ENCODE measurements at regions not wholly inside any gene's neighbourhood (a gene's known extent, or its start where the extent isn't known, plus 50 kb on each side); places are given as distances from the start of the nearest gene placed in this dataset.

DNA sequence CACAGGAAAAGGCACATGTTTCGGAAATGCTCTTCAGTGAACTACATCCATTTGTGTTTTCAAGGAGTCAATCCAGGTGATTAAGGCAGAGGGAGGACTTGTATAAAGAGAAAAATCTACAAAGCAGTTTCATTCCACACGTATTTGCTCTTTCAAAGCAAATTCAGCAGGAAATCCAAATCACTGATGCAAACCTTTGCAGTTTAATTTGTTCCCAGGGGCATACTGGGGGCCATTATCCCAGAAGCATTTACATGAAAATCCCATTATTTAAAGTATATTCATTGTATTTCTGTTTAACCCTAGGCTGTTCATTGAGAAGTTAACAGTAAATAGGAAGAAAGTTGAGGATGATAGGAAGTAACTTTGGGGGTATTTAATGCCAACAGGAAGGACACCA is 147.9 kb downstream of the PMP22 start:
- FAIRE-seq (no peak), DNase-seq (ENCODE audit: extremely low spot score, insufficient read length, low read depth) (no peak)

DNA sequence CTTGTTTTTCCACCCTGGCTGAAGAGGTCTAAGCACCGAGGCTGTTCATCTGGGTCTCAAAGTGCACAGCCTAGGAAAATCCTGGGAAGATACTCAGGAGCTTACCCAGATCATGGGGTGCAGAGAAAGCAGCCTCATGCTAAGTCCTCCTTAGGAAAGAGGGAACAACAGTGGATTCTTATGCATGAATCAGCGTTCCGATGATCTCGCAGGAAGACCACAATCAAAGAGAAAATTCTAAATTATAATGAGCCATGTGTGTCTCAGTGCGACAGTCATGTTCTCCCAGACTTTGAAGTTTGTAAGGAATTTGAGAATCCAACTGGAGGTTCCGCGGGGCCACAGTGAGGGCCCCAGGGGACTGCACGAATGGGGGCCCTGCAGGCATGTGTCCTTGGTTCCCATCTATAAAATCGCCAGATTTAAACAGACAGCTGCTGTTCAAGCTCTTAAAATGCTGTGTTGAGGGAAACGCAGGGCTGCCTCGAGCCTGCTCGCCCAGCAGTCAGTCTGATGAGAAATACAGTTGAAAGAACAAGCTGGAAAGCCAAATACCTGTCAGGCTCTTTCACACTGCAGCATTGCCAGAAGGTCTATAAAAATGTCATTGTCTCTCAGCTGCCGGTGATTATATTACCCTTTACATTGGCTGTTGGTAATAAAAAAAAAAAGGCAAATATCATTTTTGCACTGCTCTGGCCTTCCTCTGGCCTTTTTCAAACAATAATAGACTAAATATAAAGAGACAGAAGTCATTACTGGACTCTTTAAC is 152.1 kb downstream of the PMP22 start:
- no peak for FAIRE-seq

DNA sequence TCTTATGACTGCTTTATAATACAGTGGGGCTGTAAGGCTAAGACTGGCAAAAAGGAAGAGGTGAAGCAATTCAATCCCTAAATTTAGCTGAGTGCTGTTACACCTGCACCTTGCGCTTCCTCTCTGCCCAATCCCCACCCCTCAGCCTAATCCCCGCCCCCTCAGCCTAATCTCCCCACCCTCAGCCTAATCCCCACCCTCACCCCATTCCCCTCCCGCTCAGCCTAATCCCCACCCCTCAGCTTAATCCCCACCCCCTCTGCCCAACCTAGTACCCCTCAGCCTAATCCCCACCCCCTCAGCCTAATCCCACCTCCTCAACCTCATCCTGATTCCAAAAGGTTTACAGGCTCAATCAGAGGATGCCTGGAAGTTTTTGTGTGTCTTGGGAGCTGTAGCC is 155.5 kb downstream of the PMP22 start:
- no peak for FAIRE-seq
- no peak for DNase-seq (ENCODE audit: extremely low spot score, insufficient read length, low read depth)

More for the DNA sequence above, 152.1 kb downstream of the PMP22 start:
- DNase-seq (ENCODE audit: extremely low spot score, insufficient read length, low read depth), result no peak

DNA sequence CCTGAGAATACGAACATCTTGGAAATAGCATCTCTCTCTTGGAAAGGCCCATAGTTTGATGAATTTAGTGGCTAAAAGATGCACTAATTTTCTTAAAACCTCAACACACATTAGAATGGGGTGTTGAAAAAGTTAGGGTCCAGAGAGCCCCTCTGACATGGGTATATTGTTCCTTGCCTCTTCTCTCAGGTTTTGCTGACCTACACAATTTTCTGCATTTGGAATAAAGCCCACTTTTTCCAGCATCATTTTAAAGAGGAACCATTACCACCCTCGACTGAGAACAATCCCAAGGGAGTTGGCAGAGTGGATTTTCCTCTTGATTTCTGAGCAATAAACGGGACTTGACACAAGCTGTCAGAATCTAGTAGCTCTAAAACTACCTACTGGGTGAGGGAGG is 156.1 kb downstream of the PMP22 start:
- no peak for FAIRE-seq
- no peak for DNase-seq (ENCODE audit: extremely low spot score, insufficient read length, low read depth)

DNA sequence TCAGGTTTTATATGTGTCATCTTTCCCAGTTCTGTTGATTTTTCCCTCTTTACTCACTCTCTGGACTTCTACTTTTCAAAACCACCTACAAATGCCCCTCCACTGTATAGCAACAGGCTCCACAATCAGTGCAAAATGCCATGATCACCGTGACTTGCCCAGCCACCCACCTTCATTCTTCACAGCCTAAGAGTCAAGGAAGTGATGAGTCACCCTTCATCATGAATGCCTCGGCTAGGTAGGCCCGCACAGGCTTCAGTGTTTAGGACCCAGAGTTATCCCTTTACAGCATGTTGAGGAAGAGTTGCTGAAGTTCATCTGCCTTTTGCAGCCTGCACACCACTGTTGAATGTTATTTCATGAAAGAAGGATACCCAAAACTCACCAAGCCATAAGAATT is 158.6 kb downstream of the PMP22 start:
- FAIRE-seq, result no peak
- no peak for DNase-seq (ENCODE audit: extremely low spot score, insufficient read length, low read depth)

DNA sequence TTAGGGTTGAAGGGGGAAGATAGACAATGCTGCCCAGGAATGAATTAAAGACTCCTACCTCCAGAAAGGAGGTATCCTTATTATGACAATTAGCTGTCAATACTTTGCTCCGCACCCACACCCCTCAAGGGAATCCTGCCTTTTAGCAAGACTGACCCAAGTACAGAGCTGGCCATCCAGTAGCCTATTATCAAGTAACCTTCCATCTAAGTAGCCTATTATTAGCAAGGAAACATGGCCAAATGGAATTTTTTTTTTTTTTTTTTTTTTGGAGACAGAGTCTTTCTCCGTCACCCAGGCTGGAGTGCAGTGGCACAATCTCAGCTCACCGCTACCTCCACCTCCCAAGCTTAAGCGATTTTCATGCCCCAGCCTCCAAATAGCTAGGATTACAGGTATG is 161.3 kb downstream of the PMP22 start:
- FAIRE-seq, result no peak
- no peak for DNase-seq (ENCODE audit: extremely low spot score, insufficient read length, low read depth)

DNA sequence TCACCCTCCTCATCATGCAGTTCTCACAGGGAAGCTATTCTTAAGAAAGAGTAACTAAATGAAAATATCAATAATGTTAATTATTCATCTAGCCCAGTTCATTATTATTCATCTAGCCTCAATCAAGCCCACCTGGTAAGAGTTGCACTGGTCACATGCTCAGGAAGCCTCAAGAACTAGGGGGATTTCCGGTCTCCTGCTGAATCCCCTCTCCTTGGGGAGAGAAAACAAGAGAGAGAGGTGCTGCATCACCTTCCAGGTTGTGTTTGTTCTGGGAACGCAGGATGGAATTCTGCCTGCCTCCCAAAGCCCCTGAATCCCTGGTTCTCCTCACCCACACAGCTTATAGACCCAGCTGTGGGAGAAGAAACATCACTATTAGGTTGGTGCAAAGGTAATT is 164.0 kb downstream of the PMP22 start:
- DNase-seq (ENCODE audit: extremely low spot score, insufficient read length, low read depth) (no peak), FAIRE-seq (no peak)

DNA sequence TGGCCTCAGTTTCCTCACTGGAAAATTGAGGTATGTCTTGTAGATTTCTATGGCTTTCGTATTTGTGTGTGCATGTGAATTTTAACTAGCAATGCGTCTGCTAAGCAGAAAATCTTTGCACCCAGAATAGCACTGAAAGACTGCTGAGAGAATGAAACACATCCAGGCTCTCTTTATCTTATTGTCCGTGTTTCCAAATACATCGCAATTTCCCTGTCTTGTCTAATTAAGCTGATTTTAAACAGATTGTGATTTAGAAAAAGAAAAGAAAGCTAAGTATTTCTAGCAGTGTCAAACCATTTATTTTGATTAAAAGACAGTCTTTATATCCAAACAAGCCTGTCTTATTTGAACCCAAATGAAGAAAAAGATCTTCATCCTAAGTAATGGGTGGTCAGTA is 168.6 kb downstream of the PMP22 start:
- no peak for FAIRE-seq
- DNase-seq (ENCODE audit: extremely low spot score, insufficient read length, low read depth), result no peak

DNA sequence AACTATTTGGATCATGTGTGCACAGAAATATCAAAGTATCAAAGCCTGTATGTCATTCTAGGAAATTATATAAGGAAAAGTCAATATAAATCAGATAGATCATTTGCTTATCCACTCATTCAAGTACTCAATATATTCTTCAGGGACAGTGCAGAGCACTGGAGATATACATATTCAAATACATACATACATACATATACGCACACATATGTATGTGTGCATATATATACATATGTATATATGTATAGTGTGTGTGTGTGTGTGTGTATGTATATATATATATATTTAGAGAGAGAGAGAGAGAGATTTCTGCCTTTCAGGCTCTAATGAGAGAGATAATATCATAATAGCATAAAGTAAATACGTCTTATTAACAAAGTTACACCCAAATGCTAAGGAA is 169.2 kb downstream of the PMP22 start:
- DNase-seq (ENCODE audit: extremely low spot score, insufficient read length, low read depth), result no peak
- no peak for FAIRE-seq

DNA sequence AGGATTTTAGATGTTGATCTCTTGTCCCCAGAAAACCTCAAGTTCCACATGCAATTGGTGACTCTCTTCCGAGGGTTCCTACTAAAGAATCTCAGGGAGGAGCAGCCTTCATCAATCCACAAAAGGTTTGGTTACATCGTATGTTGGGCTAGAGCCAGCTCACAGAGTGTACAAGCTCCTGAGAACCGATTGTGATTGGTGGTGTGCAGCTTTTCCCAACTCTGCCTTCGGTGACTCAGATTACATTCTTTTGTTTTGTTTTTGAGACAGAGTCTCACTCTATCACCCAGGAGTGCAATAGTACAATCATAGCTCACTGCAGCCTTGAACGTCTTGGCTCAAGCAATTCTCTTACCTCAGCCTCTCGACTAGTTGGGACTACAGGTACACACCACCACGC is 172.4 kb downstream of the PMP22 start:
- FAIRE-seq (no peak), DNase-seq (ENCODE audit: extremely low spot score, insufficient read length, low read depth) (no peak)

DNA sequence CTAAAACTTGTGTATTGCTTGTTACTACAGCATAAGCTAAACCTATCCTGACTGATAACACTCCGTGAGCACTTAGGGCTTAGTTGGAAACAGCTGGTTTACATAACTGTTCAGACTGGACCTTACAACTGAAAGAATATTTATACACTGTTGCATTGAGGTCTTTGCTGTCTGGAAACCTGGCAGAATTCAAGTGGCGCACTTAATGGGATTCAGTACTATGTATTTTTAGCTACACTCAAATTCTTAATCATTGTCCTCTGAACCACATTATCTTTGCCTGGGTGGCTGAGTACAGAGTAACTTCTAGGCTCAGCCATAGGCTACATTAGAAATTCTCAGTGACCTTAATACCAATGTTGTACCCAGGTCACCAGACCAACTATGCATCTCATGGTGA is 172.9 kb downstream of the PMP22 start:
- FAIRE-seq (no peak), DNase-seq (ENCODE audit: extremely low spot score, insufficient read length, low read depth) (no peak)

DNA sequence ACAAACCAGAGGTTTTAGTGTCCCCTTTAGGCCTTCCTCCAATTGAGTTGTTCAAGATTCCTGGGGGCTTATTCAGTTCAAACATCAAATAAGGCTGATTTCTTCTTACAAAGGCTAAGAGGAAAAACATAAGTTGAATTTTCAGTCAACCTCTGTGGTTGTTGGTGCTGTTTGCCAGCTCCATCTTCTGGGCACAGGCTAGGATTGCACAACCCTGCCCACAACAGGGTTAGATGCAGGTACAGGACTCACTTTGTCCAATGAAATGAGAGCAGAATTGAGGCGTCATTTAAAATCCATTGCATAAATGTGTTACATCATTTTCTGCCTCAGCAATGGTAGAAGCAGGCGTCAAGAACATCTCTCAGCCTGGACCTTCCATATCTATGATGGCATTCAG is 173.3 kb downstream of the PMP22 start:
- FAIRE-seq, result no peak
- DNase-seq (ENCODE audit: extremely low spot score, insufficient read length, low read depth), result no peak

DNA sequence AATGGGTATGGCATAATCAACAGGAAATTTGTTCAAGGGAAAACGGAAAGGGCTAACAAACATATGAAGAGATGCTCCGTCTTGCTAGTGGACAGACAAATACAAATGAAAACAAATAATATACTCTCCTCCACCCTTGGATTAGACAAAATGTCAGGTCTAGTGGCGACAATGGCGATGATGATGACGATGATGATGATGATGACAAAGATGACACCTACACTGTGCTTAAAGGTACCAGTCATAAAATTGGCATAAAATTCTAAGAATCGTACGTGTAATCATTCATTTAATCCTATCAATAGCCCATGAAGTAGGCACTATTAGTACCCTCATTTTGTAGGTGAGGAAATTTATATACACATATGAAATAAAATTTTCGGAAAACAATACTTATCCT is 174.6 kb downstream of the PMP22 start:
- DNase-seq (ENCODE audit: extremely low spot score, insufficient read length, low read depth), result no peak
- no peak for FAIRE-seq

DNA sequence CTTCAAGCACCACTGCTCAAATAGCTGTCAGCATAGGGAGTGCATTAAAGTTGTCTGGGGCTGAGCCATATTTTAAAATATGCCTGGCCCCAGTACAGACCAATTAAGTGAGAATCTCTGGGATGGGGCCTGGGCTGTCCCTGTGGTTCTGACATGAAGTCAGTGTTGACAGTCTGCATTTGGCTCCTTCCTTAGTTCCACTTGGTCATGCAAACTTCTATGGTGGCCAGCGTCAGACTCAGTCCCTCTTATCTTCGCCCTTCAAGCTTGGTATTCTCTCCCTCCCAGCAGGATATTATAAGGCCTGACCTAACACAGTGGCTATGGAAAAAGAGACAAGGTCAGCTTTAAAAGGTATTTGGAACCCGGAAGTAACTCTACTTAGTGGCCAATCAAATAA is 177.2 kb downstream of the PMP22 start:
- DNase-seq (ENCODE audit: extremely low spot score, insufficient read length, low read depth), result no peak
- FAIRE-seq, result no peak

DNA sequence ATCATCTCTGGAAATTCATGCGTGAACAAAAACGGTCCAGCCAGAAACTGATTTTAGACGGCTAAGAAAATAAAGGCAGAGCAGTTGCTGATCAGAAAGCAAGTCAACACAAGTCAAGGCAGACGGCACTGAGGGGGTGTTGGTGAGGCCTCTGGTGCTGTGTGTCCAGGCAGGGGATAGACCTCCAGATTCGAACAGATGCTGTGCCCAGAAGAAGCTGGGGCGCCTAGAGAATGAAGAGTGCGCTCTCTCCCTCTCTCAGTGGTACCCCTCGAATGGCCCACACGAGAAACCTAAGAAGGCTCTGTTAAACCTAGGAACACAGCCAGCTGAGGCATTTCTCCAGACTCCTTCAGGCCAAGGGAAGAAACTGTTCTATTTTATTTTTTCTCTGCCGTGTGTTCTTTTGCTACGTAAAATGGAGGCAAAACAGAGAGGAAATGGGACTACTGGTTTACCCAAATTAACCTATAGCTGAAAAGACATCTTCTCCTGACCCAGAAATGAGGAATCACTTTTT is 178.3 kb downstream of the PMP22 start:
- DNase-seq (ENCODE audit: extremely low spot score, insufficient read length, low read depth) (no peak), FAIRE-seq (no peak)

DNA sequence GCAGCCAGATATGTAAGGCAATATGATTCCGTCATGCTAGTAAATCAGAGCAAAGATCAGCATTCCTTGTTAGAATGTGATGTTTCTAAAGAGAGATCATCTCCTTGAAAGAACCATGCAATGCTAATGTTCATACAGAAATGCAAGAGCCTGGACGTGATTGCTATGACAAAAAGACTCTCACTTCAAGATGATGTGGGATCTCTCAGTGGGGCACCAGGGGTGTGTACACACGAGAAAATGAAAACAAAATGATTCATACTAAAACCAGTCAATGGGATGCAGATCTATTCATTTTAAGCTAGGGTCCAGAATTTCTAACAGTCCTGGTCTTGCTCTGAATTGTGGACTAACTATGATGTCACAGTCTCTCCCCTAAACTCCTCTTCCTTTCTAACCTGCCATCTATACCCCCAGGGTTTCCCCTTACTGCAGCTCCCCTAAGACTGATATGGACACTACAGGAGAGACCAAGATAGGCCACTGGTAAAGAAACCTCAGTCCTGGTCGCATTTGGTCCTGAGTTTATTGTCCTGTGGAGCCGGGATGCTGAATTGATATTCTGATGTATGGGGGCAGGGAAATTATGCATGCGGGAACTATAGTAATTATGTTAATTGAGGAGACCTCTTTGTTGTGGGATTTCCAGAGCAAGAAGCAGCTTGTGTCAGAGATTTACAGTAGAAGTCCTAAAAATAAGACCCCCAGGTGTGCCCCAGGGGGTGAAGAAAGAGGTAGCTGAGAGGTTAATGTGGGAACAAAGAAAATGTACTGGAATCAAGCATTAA is 179.0 kb downstream of the PMP22 start:
- FAIRE-seq (no peak), DNase-seq (ENCODE audit: extremely low spot score, insufficient read length, low read depth) (no peak)

DNA sequence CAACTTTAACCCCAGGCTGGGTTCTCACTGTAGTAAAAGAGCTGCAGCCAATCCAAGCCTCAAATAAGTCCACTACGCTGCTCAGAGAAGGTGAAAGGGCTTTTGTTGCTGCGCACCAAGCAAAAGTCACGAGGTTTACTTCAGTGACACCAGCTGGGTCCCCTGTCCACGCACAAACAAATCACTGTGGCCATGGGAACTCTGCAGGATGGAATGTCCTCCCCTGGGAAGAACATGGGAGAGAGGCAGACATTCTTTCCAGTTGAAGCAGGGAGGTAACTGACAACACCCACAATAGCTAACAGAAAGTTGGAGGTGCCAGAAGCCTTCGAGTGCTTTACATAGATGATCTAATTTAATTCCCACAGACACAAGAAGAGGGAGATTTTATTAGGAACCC is 181.9 kb downstream of the PMP22 start:
- DNase-seq (ENCODE audit: extremely low spot score, insufficient read length, low read depth) (no peak), FAIRE-seq (no peak)

DNA sequence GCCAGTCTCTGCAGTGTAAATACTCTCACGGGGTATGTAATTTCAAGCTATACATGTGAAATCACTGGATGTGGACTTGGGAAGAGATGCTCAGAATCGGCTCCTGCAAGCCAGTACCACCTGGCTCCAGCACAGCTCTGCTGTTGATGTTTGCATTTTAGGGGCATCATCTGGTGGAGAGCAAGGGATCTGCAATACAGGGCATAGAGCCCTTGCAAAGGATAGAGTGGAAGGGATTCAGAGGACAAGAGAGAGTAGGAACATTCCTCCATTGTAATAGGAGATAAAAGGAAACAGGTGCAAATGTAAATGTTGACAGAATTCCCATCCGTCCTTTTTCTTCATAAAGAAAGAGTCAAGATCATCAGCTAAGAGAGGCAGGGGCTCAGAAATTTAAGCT is 184.1 kb downstream of the PMP22 start:
- FAIRE-seq (no peak), DNase-seq (ENCODE audit: extremely low spot score, insufficient read length, low read depth) (no peak)

DNA sequence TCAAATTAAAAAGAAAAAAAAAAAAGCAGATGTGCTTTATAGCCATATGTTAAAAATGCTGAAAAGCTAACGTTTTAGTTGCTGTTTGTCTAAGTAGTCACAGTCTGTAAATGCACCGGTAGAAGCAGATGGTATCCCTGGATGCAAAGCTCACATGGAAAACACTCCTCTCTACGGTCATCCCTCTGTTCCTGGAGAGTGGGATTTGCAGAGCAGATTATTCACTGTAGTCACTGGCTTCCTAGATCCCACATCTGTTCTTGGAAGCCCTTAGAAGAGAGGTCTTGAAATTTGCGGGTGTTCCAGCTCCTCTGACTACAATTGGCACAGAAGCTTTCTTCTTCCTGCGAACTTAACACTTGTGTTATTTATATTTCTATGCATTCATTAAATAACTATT is 186.6 kb downstream of the PMP22 start:
- FAIRE-seq (no peak), DNase-seq (ENCODE audit: extremely low spot score, insufficient read length, low read depth) (no peak)

DNA sequence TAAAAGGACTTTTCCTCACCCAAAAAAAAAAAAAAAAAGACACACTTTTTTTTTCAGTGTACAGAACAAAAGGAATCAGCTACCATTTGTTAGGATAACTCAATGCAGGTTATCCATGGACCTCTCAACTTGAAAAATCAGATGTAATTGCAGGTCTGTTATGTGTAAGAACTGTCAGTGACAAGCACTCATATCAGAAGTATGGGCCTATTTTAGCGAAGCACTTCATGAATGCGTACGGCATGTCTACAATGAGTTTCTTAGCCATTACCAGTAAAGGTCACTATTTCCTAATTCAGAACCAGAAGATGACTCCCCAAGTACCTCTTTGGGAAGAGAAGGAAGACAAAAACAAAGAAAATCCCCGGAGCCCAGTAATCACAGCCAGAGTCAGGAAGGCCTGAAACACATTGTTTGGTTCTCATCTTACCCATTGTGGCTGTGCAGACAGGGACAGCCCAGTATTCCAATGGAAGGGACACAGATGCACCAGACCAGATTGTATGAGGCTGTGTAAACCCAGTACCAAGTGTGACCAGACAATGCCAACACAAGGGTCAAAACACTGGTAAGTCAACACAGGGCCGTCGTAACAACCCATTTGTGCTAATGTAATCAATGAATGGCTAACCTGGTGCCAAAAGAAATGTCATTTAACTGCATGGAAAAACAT is 188.0 kb downstream of the PMP22 start:
- FAIRE-seq, result no peak

DNA sequence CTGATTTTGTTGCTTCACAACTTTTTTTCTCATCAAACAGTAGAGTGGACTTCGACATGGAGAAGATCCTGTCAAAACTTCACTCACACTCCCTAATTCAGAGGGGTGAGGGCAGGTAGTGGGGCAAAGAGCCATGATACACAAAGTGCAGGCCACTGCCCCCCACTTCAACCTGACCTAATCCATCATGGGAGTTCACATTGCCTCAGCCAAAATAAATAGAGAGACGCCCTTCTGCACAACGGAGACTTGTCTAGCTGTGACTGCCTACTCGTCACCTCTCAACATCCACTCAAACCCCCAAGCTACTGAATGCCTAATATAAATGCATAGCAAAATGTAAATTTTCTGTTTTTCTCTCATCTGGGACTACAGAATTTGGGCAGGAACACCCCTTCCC is 213.2 kb downstream of the PMP22 start:
- FAIRE-seq, result no peak
- no peak for DNase-seq (ENCODE audit: extremely low spot score, insufficient read length, low read depth)

More for the DNA sequence above, 188.0 kb downstream of the PMP22 start:
- no peak for DNase-seq (ENCODE audit: extremely low spot score, insufficient read length, low read depth)

Data from GM18507 (cell line).